GM18502 (cell line): ENCODE measurements at regions not wholly inside any gene's neighbourhood (a gene's known extent, or its start where the extent isn't known, plus 50 kb on each side); places are given as distances from the start of the nearest gene placed in this dataset.

ENCODE experiments used
- ATAC-seq: cut with Tn5 transposase; IDR thresholded peaks from one replicate; pipeline ENCODE4 v1.9.1; 2021; ENCODE audit warnings: mild to moderate bottlenecking; ENCODE audit not compliant: unreplicated experiment, poor library complexity

GRCh38 chr11:95495706-95496105 is 264.7 kb upstream of the SESN3 start:
- no peak for ATAC-seq

- ATAC-seq: no peak
Measured at GRCh38 chr11:95494856-95495255, 263.9 kb upstream of the SESN3 start.

- ATAC-seq: no peak
Measured at GRCh38 chr11:95494167-95494566, 263.2 kb upstream of the SESN3 start.

GRCh38 chr11:95490625-95491024 is 259.6 kb upstream of the SESN3 start:
- ATAC-seq: no peak

- no peak for ATAC-seq
Measured at GRCh38 chr11:95487938-95488337, 256.9 kb upstream of the SESN3 start.

GRCh38 chr11:95487391-95487790 is 256.4 kb upstream of the SESN3 start:
- ATAC-seq: peak; percentile 100

- ATAC-seq: no peak
Measured at GRCh38 chr11:95486979-95487378, 256.0 kb upstream of the SESN3 start.

- ATAC-seq: no peak
Measured at GRCh38 chr11:95486466-95486865, 255.5 kb upstream of the SESN3 start.

- no peak for ATAC-seq
Measured at GRCh38 chr11:95485115-95485900, 254.3 kb upstream of the SESN3 start.

GRCh38 chr11:95483339-95483738 is 252.3 kb upstream of the SESN3 start:
- ATAC-seq: no peak

- ATAC-seq: no peak
Measured at GRCh38 chr11:95478003-95478402, 247.0 kb upstream of the SESN3 start.

- ATAC-seq: no peak
Measured at GRCh38 chr11:95469258-95469657, 238.3 kb upstream of the SESN3 start.

- no peak for ATAC-seq
Measured at GRCh38 chr11:95466416-95466815, 235.4 kb upstream of the SESN3 start.

- ATAC-seq: no peak
Measured at GRCh38 chr11:95465887-95466286, 234.9 kb upstream of the SESN3 start.

- ATAC-seq: peak; percentile 46
Measured at GRCh38 chr11:95461858-95462257, 230.9 kb upstream of the SESN3 start.

- no peak for ATAC-seq
Measured at GRCh38 chr11:95461348-95461747, 230.3 kb upstream of the SESN3 start.

GRCh38 chr11:95459291-95460042 is 228.5 kb upstream of the SESN3 start:
- ATAC-seq: no peak

- no peak for ATAC-seq
Measured at GRCh38 chr11:95456714-95457491, 225.9 kb upstream of the SESN3 start.

- ATAC-seq: no peak
Measured at GRCh38 chr11:95455228-95455970, 224.4 kb upstream of the SESN3 start.

- no peak for ATAC-seq
Measured at GRCh38 chr11:95453616-95454171, 222.7 kb upstream of the SESN3 start.
